Endothelial cell of umbilical vein (primary cell): ENCODE measurements at regions not wholly inside any gene's neighbourhood (a gene's known extent, or its start where the extent isn't known, plus 50 kb on each side); places are given as distances from the start of the nearest gene placed in this dataset.

Experiments
- BruUV-seq: library from RNA; stranded (reverse); fragments of 400-500 nt; replicated peaks from 2 replicates; lab custom pipeline; 2021; lab: Mats Ljungman, UMichigan
- CTCF ChIA-PET: fragments of 300-600, 350-600 bp; sonication (Branson Sonifier 250); formaldehyde crosslinking; loops from one replicate; lab custom pipeline; 2021; ENCODE audit warnings: antibody characterized with exemption, inconsistent platforms; lab: Charles Lee
- POLR2A ChIA-PET: fragments of 300-600, 350-600 bp; sonication (Branson Sonifier 250); formaldehyde crosslinking; loops from one replicate; lab custom pipeline; 2021; ENCODE audit warnings: antibody characterized with exemption, inconsistent platforms; lab: Charles Lee
- DNase-seq: peaks from one replicate; pipeline ENCODE4 v3.0.0-alpha.2; 2011; ENCODE audit warnings: low read depth, low spot score
- FAIRE-seq: peaks from 2 replicates; lab custom pipeline; 2011; peaks lifted over from hg19 to GRCh38; lab: Jason Lieb, UNC
- H2AFZ ChIP-seq: 2 replicates; pipeline ENCODE4 v1.6.0; 2012; ENCODE audit warnings: low read depth, low read length, control low read depth, inconsistent platforms
- H3K27ac ChIP-seq: 2 replicates; pipeline ENCODE4 v1.5.1; 2011; ENCODE audit warnings: low read depth, mild to moderate bottlenecking, control low read depth, low read length, moderate library complexity; ENCODE audit not compliant: insufficient read depth
- H3K27me3 ChIP-seq, 2 experiments: 2 replicates each; pipeline versions ENCODE4 v1.6.0 to v1.6.1; 2011; ENCODE audit warnings: low read length in 2 of 2, mixed read lengths in 1 of 2; ENCODE audit not compliant: control insufficient read depth in 2 of 2, insufficient read depth in 2 of 2
- H3K36me3 ChIP-seq, 2 experiments: 2 replicates in 1 of 2; 3 replicates in 1 of 2; pipeline ENCODE4 v1.5.1; 2011; ENCODE audit warnings: low read length in 2 of 2, mild to moderate bottlenecking in 1 of 2, moderate library complexity in 1 of 2; ENCODE audit not compliant: control insufficient read depth in 2 of 2, insufficient read depth in 2 of 2; ENCODE audit errors: extremely low read depth in 1 of 2
- H3K4me1 ChIP-seq: 3 replicates; pipeline ENCODE4 v1.5.1; 2011; ENCODE audit warnings: mild to moderate bottlenecking, low read length; ENCODE audit not compliant: control insufficient read depth, insufficient read depth; ENCODE audit errors: extremely low read depth
- H3K4me2 ChIP-seq: 2 replicates; pipeline ENCODE4 v1.6.1; 2011; ENCODE audit warnings: low read length, control low read depth, mixed read lengths; ENCODE audit not compliant: insufficient read depth
- H3K4me3 ChIP-seq, 3 experiments: fragments of 200-600 bp in 1 of 3; sonication (generic), shearing (Covaris generic) in 1 of 3; replicated peaks in 1 of 3; 2 replicates each; pipeline ENCODE4 v1.5.1; 2011 to 2016; ENCODE audit warnings: control low read depth in 3 of 3, low read length in 3 of 3, mild to moderate bottlenecking in 2 of 3, inconsistent platforms in 1 of 3, low read depth in 1 of 3, moderate library complexity in 1 of 3; ENCODE audit not compliant: insufficient read depth in 1 of 3
- H3K79me2 ChIP-seq: 2 replicates; pipeline ENCODE4 v1.6.0; 2012; ENCODE audit warnings: low read length, inconsistent platforms; ENCODE audit not compliant: control insufficient read depth, insufficient read depth
- H3K9ac ChIP-seq: replicated peaks from 2 replicates; pipeline ENCODE3; 2011; ENCODE audit warnings: low read length, control low read depth; ENCODE audit not compliant: insufficient read depth; ENCODE audit errors: extremely low read depth
- H3K9me1 ChIP-seq: replicated peaks from 3 replicates; pipeline ENCODE4 v1.6.0; 2011; ENCODE audit warnings: mild to moderate bottlenecking, low read length; ENCODE audit not compliant: control insufficient read depth, insufficient read depth; ENCODE audit errors: extremely low read depth
- H3K9me3 ChIP-seq: replicated peaks from 2 replicates; pipeline ENCODE4 v1.5.1; 2012; ENCODE audit warnings: low read length, inconsistent platforms; ENCODE audit not compliant: control insufficient read depth, insufficient read depth
- H4K20me1 ChIP-seq: replicated peaks from 2 replicates; pipeline ENCODE3; 2011; ENCODE audit warnings: mild to moderate bottlenecking, low read length; ENCODE audit not compliant: control insufficient read depth, insufficient read depth; ENCODE audit errors: extremely low read depth
- EZH2 ChIP-seq: IDR thresholded peaks from 2 replicates; pipeline ENCODE4 v1.6.1; 2012; ENCODE audit warnings: borderline replicate concordance, low read depth, mild to moderate bottlenecking, moderate library complexity, low read length, inconsistent platforms; ENCODE audit not compliant: severe bottlenecking
- FOS ChIP-seq: IDR thresholded peaks from 2 replicates; pipeline ENCODE4 v1.6.1; 2011; ENCODE audit warnings: mild to moderate bottlenecking, low read length, moderate library complexity, borderline replicate concordance; ENCODE audit not compliant: insufficient read depth
- GATA2 ChIP-seq: IDR thresholded peaks from 2 replicates; pipeline ENCODE4 v1.7.0; 2011; ENCODE audit warnings: low read depth, mild to moderate bottlenecking, moderate library complexity, mixed read lengths, low read length; ENCODE audit not compliant: insufficient read length, insufficient read depth
- JUN ChIP-seq: IDR thresholded peaks from 2 replicates; pipeline ENCODE4 v1.6.1; 2011; ENCODE audit warnings: borderline replicate concordance, low read depth; ENCODE audit not compliant: insufficient read length, insufficient read depth
- MYC ChIP-seq: IDR thresholded peaks from one replicate; pipeline ENCODE4 v1.6.1; 2011; ENCODE audit warnings: mild to moderate bottlenecking, low read depth, low read length
- POLR2A ChIP-seq: IDR thresholded peaks from 2 replicates; pipeline ENCODE4 v1.6.1; 2012; ENCODE audit warnings: low read depth, mild to moderate bottlenecking, control low read depth, low read length
- POLR2AphosphoS5 ChIP-seq: IDR thresholded peaks from 2 replicates; pipeline ENCODE4 v1.6.1; 2012; ENCODE audit warnings: low read depth, mild to moderate bottlenecking, control low read depth, low read length, moderate library complexity; ENCODE audit not compliant: insufficient read depth
- dilution Hi-C: fragments of 300-500 bp; cut with MboI; formaldehyde crosslinking; loops from one replicate; pipeline ENCODE4 v1.15.0; 2019; ENCODE audit warnings: low sequenced_read_pairs; ENCODE audit not compliant: extremely low pct_ligation_motif_present
- intact Hi-C: fragments of 100-400 bp; cut with micrococcal nuclease; formaldehyde crosslinking; loops from one replicate; pipeline ENCODE4 v1.10.0; 2022
- TF ChIP-seq, protein P1 (sequence below): IDR thresholded peaks from 2 replicates; pipeline ENCODE4 v1.6.1; 2011; ENCODE audit not compliant: insufficient read depth, insufficient read length
- TF ChIP-seq, protein P2 (sequence below), 2 donors: IDR thresholded peaks; 1 replicate in 1 of 2; 2 replicates in 1 of 2; pipeline ENCODE4 v1.5.1; 2011; ENCODE audit warnings: low read length in 2 of 2, mild to moderate bottlenecking in 2 of 2, moderate library complexity in 2 of 2, control low read depth in 1 of 2, inconsistent platforms in 1 of 2, low read depth in 1 of 2; ENCODE audit not compliant: insufficient read depth in 1 of 2; ENCODE audit errors: extremely low read depth in 1 of 2

DNA sequence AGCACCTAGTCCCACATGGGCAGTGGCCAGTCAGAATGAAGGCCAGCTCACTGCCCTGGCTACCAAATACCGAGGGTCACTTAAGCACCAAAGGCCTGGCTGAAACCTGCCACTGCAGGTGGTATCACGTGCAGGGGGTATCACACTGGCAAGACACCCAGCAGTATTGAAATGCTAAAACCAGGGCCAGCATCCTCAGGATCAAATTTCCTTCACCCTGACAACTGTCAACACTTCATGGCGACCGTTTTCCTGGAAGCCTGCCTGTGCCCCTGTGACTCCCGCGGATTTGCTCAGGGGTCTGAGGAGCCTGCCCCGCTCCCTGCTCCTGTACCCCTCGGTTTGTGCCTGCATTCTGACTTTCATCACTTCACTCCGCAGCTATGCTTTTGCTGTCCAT lies 151.1 kb downstream of the TTLL2 start:
- H2AFZ ChIP-seq, result no peak overlapping the region
- no peaks in the 10 kb centered on the region for H3K27me3 ChIP-seq
- BruUV-seq, result no TSS peak
- no peak overlapping the region for H3K4me2 ChIP-seq
- H3K9me3 ChIP-seq, result no peaks in the 10 kb centered on the region
- ChIA-PET CTCF (interaction anchor here (2.0 kb wide), 1 partner anchor 9 kb away, joined by 4 read pairs; no protein-coding TSS in a partner anchor), POLR2A (no interaction called here)
- no peaks in the 10 kb centered on the region for H3K36me3 ChIP-seq
- H4K20me1 ChIP-seq, result no peaks in the 10 kb centered on the region
- TF ChIP-seq FOS, result no peak
- no peak for TF ChIP-seq JUN
- no peak for TF ChIP-seq POLR2AphosphoS5
- TF ChIP-seq, protein P1, sequence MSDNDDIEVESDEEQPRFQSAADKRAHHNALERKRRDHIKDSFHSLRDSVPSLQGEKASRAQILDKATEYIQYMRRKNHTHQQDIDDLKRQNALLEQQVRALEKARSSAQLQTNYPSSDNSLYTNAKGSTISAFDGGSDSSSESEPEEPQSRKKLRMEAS, result no peak
- no peak for TF ChIP-seq POLR2A
- no peak for TF ChIP-seq MYC
- TF ChIP-seq EZH2, result no peak
- TF ChIP-seq GATA2, result no peak
- TF ChIP-seq, protein P2, sequence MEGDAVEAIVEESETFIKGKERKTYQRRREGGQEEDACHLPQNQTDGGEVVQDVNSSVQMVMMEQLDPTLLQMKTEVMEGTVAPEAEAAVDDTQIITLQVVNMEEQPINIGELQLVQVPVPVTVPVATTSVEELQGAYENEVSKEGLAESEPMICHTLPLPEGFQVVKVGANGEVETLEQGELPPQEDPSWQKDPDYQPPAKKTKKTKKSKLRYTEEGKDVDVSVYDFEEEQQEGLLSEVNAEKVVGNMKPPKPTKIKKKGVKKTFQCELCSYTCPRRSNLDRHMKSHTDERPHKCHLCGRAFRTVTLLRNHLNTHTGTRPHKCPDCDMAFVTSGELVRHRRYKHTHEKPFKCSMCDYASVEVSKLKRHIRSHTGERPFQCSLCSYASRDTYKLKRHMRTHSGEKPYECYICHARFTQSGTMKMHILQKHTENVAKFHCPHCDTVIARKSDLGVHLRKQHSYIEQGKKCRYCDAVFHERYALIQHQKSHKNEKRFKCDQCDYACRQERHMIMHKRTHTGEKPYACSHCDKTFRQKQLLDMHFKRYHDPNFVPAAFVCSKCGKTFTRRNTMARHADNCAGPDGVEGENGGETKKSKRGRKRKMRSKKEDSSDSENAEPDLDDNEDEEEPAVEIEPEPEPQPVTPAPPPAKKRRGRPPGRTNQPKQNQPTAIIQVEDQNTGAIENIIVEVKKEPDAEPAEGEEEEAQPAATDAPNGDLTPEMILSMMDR (IDR thresholded peaks at IDR 0.05; ENCODE audit: extremely low read depth in 1 of 2, insufficient read depth in 1 of 2, low read depth in 1 of 2, low read length in 2 of 2), result no peak
- no peak overlapping the region for H3K9ac ChIP-seq
- FAIRE-seq (no peak), DNase-seq (no peak)
- H3K27ac ChIP-seq, result no peak overlapping the region
- no peaks in the 10 kb centered on the region for H3K9me1 ChIP-seq
- dilution Hi-C loops (no loop called here), intact Hi-C loops (no loop called here)
- no peaks in the 10 kb centered on the region for H3K79me2 ChIP-seq
- H3K4me3 ChIP-seq, result no peak overlapping the region
- H3K4me1 ChIP-seq, result no peaks in the 10 kb centered on the region
